BLaER1 treated with 17β-estradiol and CSF1 and Interleukin-3, amounts not matched to agents 10 nM and 100 nM (cell line): ENCODE measurements at regions not wholly inside any gene's neighbourhood (a gene's known extent, or its start where the extent isn't known, plus 50 kb on each side); places are given as distances from the start of the nearest gene placed in this dataset.

Experiments
- H3K27ac ChIP-seq, 11 experiments: shearing (Covaris generic); formaldehyde crosslinking; 2 replicates each; pipeline ENCODE4 v1.8.1; 2022
- H3K27me3 ChIP-seq, 11 experiments: shearing (Covaris generic); formaldehyde crosslinking; 2 replicates each; pipeline ENCODE4 v1.8.1; 2022
- H3K36me3 ChIP-seq, 11 experiments: shearing (Covaris generic); formaldehyde crosslinking; 2 replicates each; pipeline ENCODE4 v1.8.1; 2022
- H3K4me1 ChIP-seq, 10 experiments: shearing (Covaris generic); formaldehyde crosslinking; 2 replicates each; pipeline ENCODE4 v1.8.1; 2022
- H3K4me2 ChIP-seq, 11 experiments: shearing (Covaris generic); formaldehyde crosslinking; 2 replicates each; pipeline ENCODE4 v1.8.1; 2022
- H3K4me3 ChIP-seq, 10 experiments: shearing (Covaris generic); formaldehyde crosslinking; 2 replicates each; pipeline ENCODE4 v1.8.1; 2022
- H3K9ac ChIP-seq, 11 experiments: shearing (Covaris generic); formaldehyde crosslinking; 2 replicates each; pipeline ENCODE4 v1.8.1; 2022
- H3K9me3 ChIP-seq, 11 experiments: shearing (Covaris generic); formaldehyde crosslinking; replicated peaks in 1 of 11; 2 replicates each; pipeline ENCODE4 v1.8.1; 2022
- H4K20me1 ChIP-seq, 11 experiments: shearing (Covaris generic); formaldehyde crosslinking; 2 replicates each; pipeline ENCODE4 v1.8.1; 2022
- Cebpa-rat ChIP-seq, 11 experiments: shearing (Covaris generic); IDR thresholded peaks; 2 replicates each; pipeline ENCODE4 v1.8.1; 2022

- no peaks in the 10 kb centered on the region for H4K20me1 ChIP-seq
- TF ChIP-seq Cebpa-rat (IDR thresholded peaks at IDR 0.05): no peak
Observed at GRCh38 chr1:50358962-50359361, 64.3 kb downstream of the DMRTA2 start.

GRCh38 chr1:50357186-50357585 is 66.1 kb downstream of the DMRTA2 start:
- no peak overlapping the region for H3K4me3 ChIP-seq
- no peaks in the 10 kb centered on the region for H3K36me3 ChIP-seq
- H3K27me3 ChIP-seq: no peaks in the 10 kb centered on the region
- no peak overlapping the region for H3K27ac ChIP-seq
- H3K9ac ChIP-seq: no peak overlapping the region
- no peaks in the 10 kb centered on the region for H4K20me1 ChIP-seq
- TF ChIP-seq Cebpa-rat (IDR thresholded peaks at IDR 0.05): no peak
- H3K4me1 ChIP-seq: peaks cover 0 to 18% (median 0%) of the 10 kb centered on the region in 10 experiments; a peak in 5 of 20 replicates
- no peak overlapping the region for H3K4me2 ChIP-seq
- peaks cover 14 to 47% (median 34%) of the 10 kb centered on the region in 11 experiments for H3K9me3 ChIP-seq

More at GRCh38 chr1:50358962-50359361, 64.3 kb downstream of the DMRTA2 start:
- Histone ChIP-seq H3K4me2 (peak overlapping the region in 3 of 11 experiments; percentile 10 to 42 (median 31); a peak in 2 of 22 replicates), H3K27me3 (no peaks in the 10 kb centered on the region), H3K27ac (no peak overlapping the region), H3K4me1 (peaks cover 0 to 18% (median 0%) of the 10 kb centered on the region in 10 experiments; a peak in 5 of 20 replicates), H3K9me3 (peaks cover 14 to 47% (median 34%) of the 10 kb centered on the region in 11 experiments), H3K4me3 (no peak overlapping the region), H3K36me3 (no peaks in the 10 kb centered on the region), H3K9ac (no peak overlapping the region)

- Histone ChIP-seq H3K36me3 (no peaks in the 10 kb centered on the region), H3K9me3 (peaks cover 8 to 47% (median 30%) of the 10 kb centered on the region in 11 experiments), H3K4me1 (peaks cover 3 to 19% (median 11%) of the 10 kb centered on the region in 10 experiments; a peak in 19 of 20 replicates), H3K27ac (no peak overlapping the region), H3K27me3 (no peaks in the 10 kb centered on the region), H3K4me3 (no peak overlapping the region), H3K9ac (no peak overlapping the region), H4K20me1 (no peaks in the 10 kb centered on the region), H3K4me2 (0 out of 22 replicates have a peak overlapping the region, but pooled peaks of 1 of the 11 experiments have one; percentile 12)
- no peak for TF ChIP-seq Cebpa-rat (IDR thresholded peaks at IDR 0.05)
Observed at GRCh38 chr1:50354813-50355212, 68.4 kb downstream of the DMRTA2 start.

- Histone ChIP-seq H3K36me3 (no peaks in the 10 kb centered on the region), H3K27me3 (peaks cover 0 to 7% (median 0%) of the 10 kb centered on the region in 11 experiments; a peak in 2 of 22 replicates), H3K4me3 (no peak overlapping the region), H3K9ac (no peak overlapping the region), H4K20me1 (0 out of 22 replicates have a peak, but pooled peaks cover 0 to 15% (median 0%) of the 10 kb centered on the region in 11 experiments), H3K4me2 (no peak overlapping the region), H3K4me1 (peaks cover 20 to 40% (median 29%) of the 10 kb centered on the region in 10 experiments), H3K9me3 (peaks cover 8 to 25% (median 16%) of the 10 kb centered on the region in 11 experiments; a peak in 21 of 22 replicates), H3K27ac (no peak overlapping the region)
- no peak for TF ChIP-seq Cebpa-rat (IDR thresholded peaks at IDR 0.05)
Observed at GRCh38 chr1:50352428-50352827, 70.8 kb downstream of the DMRTA2 start.

GRCh38 chr1:50350868-50351267 is 72.4 kb downstream of the DMRTA2 start:
- peak overlapping the region in 5 of 11 experiments; percentile 19 to 75 (median 26); a peak in 5 of 22 replicates for H3K4me2 ChIP-seq
- peaks cover 0 to 7% (median 0%) of the 10 kb centered on the region in 11 experiments; a peak in 2 of 22 replicates for H3K27me3 ChIP-seq
- H3K4me1 ChIP-seq: peaks cover 36 to 55% (median 45%) of the 10 kb centered on the region in 10 experiments
- H4K20me1 ChIP-seq: 0 out of 22 replicates have a peak, but pooled peaks cover 0 to 15% (median 0%) of the 10 kb centered on the region in 11 experiments
- no peak for TF ChIP-seq Cebpa-rat (IDR thresholded peaks at IDR 0.05)
- H3K36me3 ChIP-seq: no peaks in the 10 kb centered on the region
- peaks cover 8 to 15% (median 13%) of the 10 kb centered on the region in 11 experiments; a peak in 21 of 22 replicates for H3K9me3 ChIP-seq
- H3K4me3 ChIP-seq: no peak overlapping the region
- no peak overlapping the region for H3K9ac ChIP-seq
- H3K27ac ChIP-seq: no peak overlapping the region

- Histone ChIP-seq H3K27ac (no peak overlapping the region), H3K4me2 (peak overlapping the region in 5 of 11 experiments; percentile 19 to 76 (median 26); a peak in 6 of 22 replicates), H4K20me1 (0 out of 22 replicates have a peak, but pooled peaks cover 0 to 15% (median 0%) of the 10 kb centered on the region in 11 experiments), H3K4me3 (no peak overlapping the region), H3K27me3 (peaks cover 0 to 7% (median 0%) of the 10 kb centered on the region in 11 experiments; a peak in 2 of 22 replicates), H3K9me3 (peaks cover 6 to 14% (median 11%) of the 10 kb centered on the region in 11 experiments), H3K4me1 (peaks cover 39 to 60% (median 49%) of the 10 kb centered on the region in 10 experiments), H3K36me3 (no peaks in the 10 kb centered on the region), H3K9ac (no peak overlapping the region)
- no peak for TF ChIP-seq Cebpa-rat (IDR thresholded peaks at IDR 0.05)
Observed at GRCh38 chr1:50350421-50350820, 72.8 kb downstream of the DMRTA2 start.

GRCh38 chr1:50349242-50349565 is 74.0 kb downstream of the DMRTA2 start:
- peak overlapping the region in 4 of 11 experiments; percentile 5 to 49 (median 42); a peak in 5 of 22 replicates for H3K27ac ChIP-seq
- H4K20me1 ChIP-seq: 0 out of 22 replicates have a peak, but pooled peaks cover 0 to 15% (median 0%) of the 10 kb centered on the region in 11 experiments
- H3K27me3 ChIP-seq: peaks cover 0 to 7% (median 0%) of the 10 kb centered on the region in 11 experiments; a peak in 2 of 22 replicates
- peak overlapping the region in 2 of 11 experiments; percentile 19 to 44; a peak in 1 of 22 replicates for H3K9ac ChIP-seq
- no peak for TF ChIP-seq Cebpa-rat (IDR thresholded peaks at IDR 0.05)
- H3K4me3 ChIP-seq: no peak overlapping the region
- peak overlapping the region in 10 of 11 experiments; percentile 13 to 78 (median 70); a peak in 19 of 22 replicates for H3K4me2 ChIP-seq
- H3K9me3 ChIP-seq: peaks cover 0 to 9% (median 4%) of the 10 kb centered on the region in 11 experiments; a peak in 7 of 22 replicates
- peaks cover 39 to 63% (median 54%) of the 10 kb centered on the region in 10 experiments for H3K4me1 ChIP-seq
- H3K36me3 ChIP-seq: no peaks in the 10 kb centered on the region

- TF ChIP-seq Cebpa-rat (IDR thresholded peaks at IDR 0.05): no peak
Observed at GRCh38 chr1:50348449-50349241, 74.6 kb downstream of the DMRTA2 start.

More at GRCh38 chr1:50348449-50349241, 74.6 kb downstream of the DMRTA2 start:
- peaks cover 0 to 9% (median 4%) of the 10 kb centered on the region in 11 experiments; a peak in 7 of 22 replicates for H3K9me3 ChIP-seq
- H3K9ac ChIP-seq: peak overlapping the region in 4 of 11 experiments; percentile 19 to 44 (median 28); a peak in 3 of 22 replicates
- peak overlapping the region in 4 of 11 experiments; percentile 58 to 74 (median 69); a peak in 8 of 22 replicates for H3K27ac ChIP-seq
- H4K20me1 ChIP-seq: 0 out of 22 replicates have a peak, but pooled peaks cover 0 to 15% (median 0%) of the 10 kb centered on the region in 11 experiments
- peaks cover 0 to 7% (median 0%) of the 10 kb centered on the region in 11 experiments; a peak in 2 of 22 replicates for H3K27me3 ChIP-seq
- H3K4me2 ChIP-seq: peak overlapping the region; percentile 67 to 87 (median 78); a peak in 20 of 22 replicates
- peaks cover 39 to 68% (median 55%) of the 10 kb centered on the region in 10 experiments for H3K4me1 ChIP-seq
- H3K4me3 ChIP-seq: no peak overlapping the region
- H3K36me3 ChIP-seq: no peaks in the 10 kb centered on the region
